Trophoblast cell (in vitro differentiated cells and primary cell): ENCODE measurements at regions not wholly inside any gene's neighbourhood (a gene's known extent, or its start where the extent isn't known, plus 50 kb on each side); places are given as distances from the start of the nearest gene placed in this dataset.
"Not testable (repeated sequence)": the region's sequence is repeated elsewhere in the genome, so short reads cannot be mapped to it uniquely, and the experiment has no call there.

Experiments used
- DNase-seq, 2 donors: peaks; one replicate each; pipeline ENCODE4 v3.0.0-alpha.2; 2016
- H2AFZ ChIP-seq: 2 replicates; pipeline ENCODE4 v1.6.1; 2013; ENCODE audit warnings: low read length, moderate library complexity, mild to moderate bottlenecking; ENCODE audit not compliant: insufficient read depth, poor library complexity
- H2AK5ac ChIP-seq: 2 replicates; pipeline ENCODE4 v1.6.1; 2013; ENCODE audit warnings: mild to moderate bottlenecking, low read length
- H2BK120ac ChIP-seq: 2 replicates; pipeline ENCODE4 v1.6.1; 2013; ENCODE audit warnings: low read length, mild to moderate bottlenecking, moderate library complexity; ENCODE audit not compliant: insufficient read depth, poor library complexity
- H2BK12ac ChIP-seq: 2 replicates; pipeline ENCODE4 v1.6.1; 2013; ENCODE audit warnings: mild to moderate bottlenecking, low read length, moderate library complexity
- H2BK5ac ChIP-seq: 2 replicates; pipeline ENCODE4 v1.6.1; 2013; ENCODE audit warnings: low read length, low read depth, moderate library complexity, mild to moderate bottlenecking; ENCODE audit not compliant: poor library complexity
- H3K14ac ChIP-seq: 2 replicates; pipeline ENCODE4 v1.6.1; 2013; ENCODE audit warnings: mild to moderate bottlenecking, low read length
- H3K18ac ChIP-seq: 2 replicates; pipeline ENCODE4 v1.6.1; 2013; ENCODE audit warnings: mild to moderate bottlenecking, low read length
- H3K23ac ChIP-seq: 2 replicates; pipeline ENCODE4 v1.6.1; 2013; ENCODE audit warnings: low read length
- H3K27ac ChIP-seq: 2 replicates; pipeline ENCODE4 v1.5.1; 2013; ENCODE audit warnings: low read depth, mild to moderate bottlenecking, inconsistent platforms, low read length, moderate library complexity
- H3K27me3 ChIP-seq: 2 replicates; pipeline ENCODE4 v1.6.1; 2013; ENCODE audit warnings: inconsistent platforms, mild to moderate bottlenecking, low read length, moderate library complexity; ENCODE audit not compliant: insufficient read depth
- H3K36me3 ChIP-seq, 2 experiments: 1 replicate in 1 of 2; 2 replicates in 1 of 2; pipeline ENCODE4 v1.6.1; 2013; ENCODE audit warnings: low read length in 2 of 2, mild to moderate bottlenecking in 2 of 2, moderate library complexity in 1 of 2; ENCODE audit not compliant: insufficient read depth in 2 of 2, control insufficient read depth in 1 of 2
- H3K4ac ChIP-seq: 2 replicates; pipeline ENCODE4 v1.6.1; 2013; ENCODE audit warnings: low read depth, mild to moderate bottlenecking, low read length, moderate library complexity
- H3K4me1 ChIP-seq, 2 experiments: 1 replicate in 1 of 2; 2 replicates in 1 of 2; pipeline ENCODE4 v1.6.1; 2013; ENCODE audit warnings: low read length in 2 of 2, mild to moderate bottlenecking in 2 of 2, moderate library complexity in 1 of 2; ENCODE audit not compliant: insufficient read depth in 2 of 2, control insufficient read depth in 1 of 2
- H3K4me2 ChIP-seq: 2 replicates; pipeline ENCODE4 v1.6.1; 2013; ENCODE audit warnings: inconsistent platforms, mild to moderate bottlenecking, low read length, moderate library complexity
- H3K4me3 ChIP-seq: 2 replicates; pipeline ENCODE4 v1.5.1; 2013; ENCODE audit warnings: mild to moderate bottlenecking, low read depth, low read length, inconsistent platforms
- H3K79me1 ChIP-seq: one replicate; pipeline ENCODE4 v1.6.1; 2013; ENCODE audit warnings: low read length
- H3K79me2 ChIP-seq: 2 replicates; pipeline ENCODE4 v1.6.1; 2013; ENCODE audit warnings: low read length, mild to moderate bottlenecking; ENCODE audit not compliant: control insufficient read depth, insufficient read depth, poor library complexity
- H3K9ac ChIP-seq: 2 replicates; pipeline ENCODE4 v1.6.1; 2013; ENCODE audit warnings: mild to moderate bottlenecking, low read length
- H3K9me3 ChIP-seq: 2 replicates; pipeline ENCODE4 v1.6.1; 2013; ENCODE audit warnings: low read depth, mild to moderate bottlenecking, control low read depth, inconsistent platforms, low read length; ENCODE audit not compliant: insufficient read depth
- H4K12ac ChIP-seq: 2 replicates; pipeline ENCODE4 v1.6.1; 2013; ENCODE audit warnings: low read depth, mild to moderate bottlenecking, low read length, moderate library complexity
- H4K8ac ChIP-seq: 2 replicates; pipeline ENCODE4 v1.6.1; 2013; ENCODE audit warnings: low read depth, mild to moderate bottlenecking, low read length, moderate library complexity
- H4K91ac ChIP-seq: one replicate; pipeline ENCODE4 v1.6.1; 2013; ENCODE audit warnings: low read depth, mild to moderate bottlenecking, low read length, moderate library complexity
- WGBS: extraction: QIAGEN DNeasy Blood & Tissue Kit; methylation state at CpG from one replicate; pipeline ENCODE4 v1.1.7; 2013; ENCODE audit warnings: missing lambda C conversion rate; ENCODE audit not compliant: insufficient read length, insufficient coverage; ENCODE audit errors: extremely low coverage; 5-methylcytosine and 5-hydroxymethylcytosine counted together

DNA sequence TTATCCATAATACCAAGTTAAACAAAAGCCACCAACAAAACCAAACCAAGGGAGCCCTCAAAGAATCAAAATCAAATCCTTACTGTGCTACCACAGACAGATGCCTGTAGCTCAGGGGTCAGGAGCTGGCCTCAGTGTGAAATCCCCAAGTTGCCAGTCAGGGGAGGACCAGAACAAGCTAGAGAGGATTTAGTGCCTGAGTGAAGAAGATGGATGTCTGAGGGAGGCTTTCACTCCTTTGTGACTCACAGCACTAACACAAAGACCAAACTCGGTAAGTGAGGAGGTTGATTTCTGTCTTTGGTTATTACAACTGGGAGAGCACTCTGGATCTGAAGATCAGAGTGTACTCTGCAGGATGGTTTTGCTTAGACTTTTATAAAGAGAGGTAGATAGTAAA is 189.9 kb upstream of the ZNF184 start:
- H3K36me3 ChIP-seq, result no peaks in the 10 kb centered on the region
- no peak overlapping the region for H3K14ac ChIP-seq
- H2BK120ac ChIP-seq, result no peak overlapping the region
- no peaks in the 10 kb centered on the region for H3K9me3 ChIP-seq
- no peak overlapping the region for H3K18ac ChIP-seq
- no peak overlapping the region for H2AFZ ChIP-seq
- H3K27me3 ChIP-seq, result no peaks in the 10 kb centered on the region
- H3K79me1 ChIP-seq, result no peaks in the 10 kb centered on the region
- no peak overlapping the region for H3K9ac ChIP-seq
- H2AK5ac ChIP-seq, result no peak overlapping the region
- no peaks in the 10 kb centered on the region for H3K79me2 ChIP-seq
- no peak overlapping the region for H3K4me3 ChIP-seq
- H4K8ac ChIP-seq, result no peak overlapping the region
- no peak overlapping the region for H3K4me2 ChIP-seq
- no peak overlapping the region for H4K91ac ChIP-seq
- no peaks in the 10 kb centered on the region for H3K4me1 ChIP-seq
- H2BK5ac ChIP-seq, result no peak overlapping the region
- H3K4ac ChIP-seq, result no peak overlapping the region
- H4K12ac ChIP-seq, result no peak overlapping the region
- H3K27ac ChIP-seq, result no peak overlapping the region
- H3K23ac ChIP-seq, result no peak overlapping the region
- no peak overlapping the region for H2BK12ac ChIP-seq
- no CpG with 5 or more reads among the region's 1 CpG for WGBS
- DNase-seq, result peak in 1 of 2 donors; percentile 35

DNA sequence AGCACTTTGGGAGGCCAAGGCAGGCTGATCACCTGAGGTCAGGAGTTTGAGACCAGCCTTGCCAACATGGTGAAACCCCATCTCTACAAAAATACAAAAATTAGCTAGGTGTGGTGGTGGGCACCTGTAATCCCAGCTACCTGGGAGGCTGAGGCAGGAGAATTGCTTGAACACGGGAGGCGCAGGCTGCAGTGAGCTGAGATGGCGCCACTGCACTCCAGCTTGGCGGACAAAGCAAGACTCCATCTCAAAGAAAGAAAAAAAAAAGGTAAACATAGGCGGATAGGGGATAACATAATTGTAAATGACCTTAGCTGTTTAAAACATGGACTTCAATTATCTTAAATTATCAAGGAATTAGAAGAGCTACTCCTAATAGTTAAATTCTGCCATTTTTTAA is 189.3 kb upstream of the ZNF184 start:
- not testable (repeated sequence) for H4K8ac ChIP-seq, H3K4ac ChIP-seq, H3K9ac ChIP-seq, H4K91ac ChIP-seq, H4K12ac ChIP-seq, H3K27ac ChIP-seq, H3K23ac ChIP-seq, H3K14ac ChIP-seq, H2BK12ac ChIP-seq, H2AFZ ChIP-seq, H3K4me2 ChIP-seq, H3K36me3 ChIP-seq, H3K4me1 ChIP-seq, H3K27me3 ChIP-seq, H3K4me3 ChIP-seq, H3K79me1 ChIP-seq, H3K79me2 ChIP-seq, H3K18ac ChIP-seq, H2BK5ac ChIP-seq, H2BK120ac ChIP-seq, H3K9me3 ChIP-seq, H2AK5ac ChIP-seq, DNase-seq
- WGBS, result no CpG with 5 or more reads among the region's 5 CpGs

DNA sequence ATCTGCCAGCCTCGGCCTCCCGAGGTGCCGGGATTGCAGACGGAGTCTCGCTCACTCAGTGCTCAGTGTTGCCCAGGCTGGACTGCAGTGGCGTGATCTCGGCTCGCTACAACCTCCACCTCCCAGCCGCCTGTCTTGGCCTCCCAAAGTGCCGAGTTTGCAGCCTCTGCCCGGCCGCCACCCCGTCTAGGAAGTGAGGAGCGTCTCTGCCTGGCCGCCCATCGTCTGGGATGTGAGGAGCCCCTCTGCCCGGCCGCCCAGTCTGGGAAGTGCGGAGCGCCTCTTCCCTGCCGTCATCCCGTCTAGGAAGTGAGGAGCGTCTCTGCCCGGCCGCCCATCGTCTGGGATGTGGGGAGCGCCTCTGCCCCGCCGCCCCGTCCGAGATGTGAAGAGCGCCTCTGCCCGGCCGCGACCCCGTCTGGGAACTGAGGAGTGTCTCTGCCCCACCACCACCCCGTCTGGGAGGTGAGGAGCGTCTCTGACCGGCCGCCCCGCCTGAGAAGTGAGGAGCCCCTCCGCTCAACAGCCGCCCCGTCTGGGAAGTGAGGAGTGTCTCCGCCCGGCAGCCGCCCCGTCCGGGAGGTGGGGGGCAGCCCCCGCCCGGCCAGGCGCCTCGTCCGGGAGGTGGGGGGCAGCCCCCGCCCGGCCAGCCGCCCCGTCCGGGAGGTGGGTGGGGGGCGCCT is 180.4 kb upstream of the ZNF184 start:
- not testable (repeated sequence) for H3K79me2 ChIP-seq, H3K9me3 ChIP-seq, DNase-seq, H3K4me2 ChIP-seq, H2BK120ac ChIP-seq, H3K27ac ChIP-seq, H3K27me3 ChIP-seq, H3K4ac ChIP-seq, H3K79me1 ChIP-seq, H3K9ac ChIP-seq, H3K36me3 ChIP-seq, H3K4me1 ChIP-seq, H4K8ac ChIP-seq, H3K14ac ChIP-seq, H2BK12ac ChIP-seq, H3K23ac ChIP-seq, H2BK5ac ChIP-seq, H3K18ac ChIP-seq, H2AK5ac ChIP-seq, H4K12ac ChIP-seq, H3K4me3 ChIP-seq, H4K91ac ChIP-seq, H2AFZ ChIP-seq
- WGBS, result no CpG with 5 or more reads among the region's 60 CpGs

DNA sequence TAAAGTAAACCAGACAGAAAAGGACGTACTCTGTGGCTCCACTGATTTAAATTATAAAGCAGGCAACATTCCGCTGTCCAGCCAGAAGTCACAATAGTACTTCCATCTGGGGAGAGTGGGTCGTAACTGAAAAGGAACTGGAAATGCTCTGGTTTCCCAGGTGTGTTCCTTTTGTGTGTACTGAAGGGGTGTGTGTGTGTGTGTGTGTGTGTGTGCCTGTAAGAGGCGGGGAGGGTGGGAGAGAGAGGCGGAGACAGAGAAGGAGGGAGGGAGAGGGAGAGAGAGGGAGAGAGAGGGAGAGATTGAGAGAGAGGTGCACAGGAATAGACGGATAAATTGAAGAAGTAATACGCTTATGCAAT is 178.4 kb upstream of the ZNF184 start:
- H4K8ac ChIP-seq, result no peak overlapping the region
- peaks cover 2% of the 10 kb centered on the region for H3K9me3 ChIP-seq
- H4K12ac ChIP-seq, result no peak overlapping the region
- H3K79me2 ChIP-seq, result no peaks in the 10 kb centered on the region
- no peak overlapping the region for H3K27ac ChIP-seq
- no peak overlapping the region for H4K91ac ChIP-seq
- no peak overlapping the region for H3K14ac ChIP-seq
- no peak overlapping the region for H2BK12ac ChIP-seq
- H3K18ac ChIP-seq, result no peak overlapping the region
- no peaks in the 10 kb centered on the region for H3K27me3 ChIP-seq
- H3K4me3 ChIP-seq, result peak overlapping the region; percentile 27
- H2AFZ ChIP-seq, result peak overlapping the region; percentile 37
- H3K4ac ChIP-seq, result no peak overlapping the region
- no peak overlapping the region for H2BK5ac ChIP-seq
- no peak for DNase-seq
- H2BK120ac ChIP-seq, result no peak overlapping the region
- no peak overlapping the region for H2AK5ac ChIP-seq
- H3K4me2 ChIP-seq, result peak overlapping the region; percentile 68
- no peaks in the 10 kb centered on the region for H3K36me3 ChIP-seq
- H3K9ac ChIP-seq, result no peak overlapping the region
- no peaks in the 10 kb centered on the region for H3K79me1 ChIP-seq
- no CpG with 5 or more reads among the region's 7 CpGs for WGBS
- H3K23ac ChIP-seq, result no peak overlapping the region
- peaks cover 0 to 2% of the 10 kb centered on the region in 2 experiments for H3K4me1 ChIP-seq
